ENCODE measurements at regions not wholly inside any gene's neighbourhood (a gene's known extent, or its start where the extent isn't known, plus 50 kb on each side); places are given as distances from the start of the nearest gene placed in this dataset.

DNA sequence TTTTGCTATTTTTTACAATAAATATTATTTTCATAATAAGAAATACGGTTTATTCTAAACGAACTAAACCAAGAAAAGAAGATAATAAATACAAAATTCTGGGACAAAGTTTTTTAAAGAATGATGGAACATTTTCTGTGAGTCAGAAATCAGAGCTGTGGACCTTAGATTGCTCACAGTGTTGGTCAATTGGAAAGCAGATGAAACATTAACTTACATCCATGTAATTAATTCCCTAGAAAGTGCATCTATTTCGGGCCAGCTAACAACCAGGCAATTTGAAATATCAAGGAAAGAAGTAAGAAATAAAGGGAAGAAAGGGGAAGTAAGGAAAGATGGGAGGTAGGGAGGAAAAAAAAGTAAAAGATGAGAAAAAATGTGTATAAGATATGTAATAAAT is 1569.8 kb upstream of the TENM4 start:
- no peak for TF ChIP-seq CTCF (IDR thresholded peaks at IDR 0.05)

GRCh38 chr11:81007046-81007445 is 1566.2 kb upstream of the TENM4 start:
- peak; percentile 25; the same call in 1 of the 2 replicates for TF ChIP-seq CTCF (IDR thresholded peaks at IDR 0.05)

DNA sequence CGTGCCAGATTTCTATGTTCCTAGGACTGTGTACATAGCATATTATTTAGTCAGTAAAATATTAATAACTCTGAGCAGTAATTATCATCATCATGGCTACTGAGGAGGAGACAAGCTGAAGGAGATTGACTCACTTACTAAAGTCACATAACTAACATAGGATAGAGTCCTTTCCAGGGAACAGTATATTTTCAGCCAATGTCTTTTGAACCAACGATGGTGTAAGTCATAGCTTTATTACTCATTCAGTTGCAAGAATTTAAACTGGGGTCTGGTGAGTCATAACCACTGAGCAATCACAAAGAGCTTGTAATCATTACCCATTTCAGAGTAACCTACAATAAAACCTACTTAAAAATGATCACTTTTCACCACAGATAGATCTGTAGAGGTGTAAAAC is 1564.8 kb upstream of the TENM4 start:
- TF ChIP-seq CTCF (IDR thresholded peaks at IDR 0.05): no peak

DNA sequence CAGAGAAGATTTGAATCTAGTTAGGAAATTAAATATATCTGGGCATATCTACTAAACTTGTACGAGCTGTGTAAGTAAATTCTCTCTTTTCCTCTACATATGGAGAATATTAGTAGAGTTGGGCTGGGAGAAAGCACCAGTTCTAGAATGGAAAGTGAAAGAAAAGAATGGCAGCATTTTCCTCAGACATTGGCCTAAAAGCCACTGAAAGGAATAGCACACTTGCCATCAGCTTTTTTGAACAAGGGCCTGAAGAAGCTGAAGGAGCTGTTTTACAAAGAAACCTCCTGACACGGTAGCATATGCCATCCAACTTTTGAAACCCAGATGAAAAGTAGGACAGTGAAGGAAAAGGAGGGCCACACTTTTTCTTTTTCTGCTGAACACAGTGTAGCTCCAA is 1563.7 kb upstream of the TENM4 start:
- no peak for TF ChIP-seq CTCF (IDR thresholded peaks at IDR 0.05)

GRCh38 chr11:81002374-81002773 is 1561.5 kb upstream of the TENM4 start:
- no peak for TF ChIP-seq CTCF (IDR thresholded peaks at IDR 0.05)

- no peak for TF ChIP-seq CTCF (IDR thresholded peaks at IDR 0.05)
Observed at GRCh38 chr11:81000735-81001134, 1559.9 kb upstream of the TENM4 start.

DNA sequence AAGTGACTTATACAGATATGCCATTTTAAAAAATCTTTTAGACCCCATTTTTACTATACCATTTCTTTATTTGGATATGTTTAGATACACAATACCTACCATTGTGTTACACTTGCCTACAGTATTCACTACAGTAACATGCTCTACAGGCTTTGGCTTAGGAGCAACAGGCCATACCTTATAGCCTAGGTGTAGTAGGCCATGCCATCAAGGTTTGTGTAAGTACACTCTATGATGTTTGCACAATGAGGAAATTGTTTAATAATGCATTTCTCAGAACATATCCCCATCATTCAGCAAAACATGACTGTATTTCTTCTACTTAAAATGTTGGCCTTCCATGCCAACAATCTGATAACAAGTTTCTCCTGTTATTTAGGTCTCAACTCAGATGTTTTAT is 1559.5 kb upstream of the TENM4 start:
- no peak for TF ChIP-seq CTCF (IDR thresholded peaks at IDR 0.05)

DNA sequence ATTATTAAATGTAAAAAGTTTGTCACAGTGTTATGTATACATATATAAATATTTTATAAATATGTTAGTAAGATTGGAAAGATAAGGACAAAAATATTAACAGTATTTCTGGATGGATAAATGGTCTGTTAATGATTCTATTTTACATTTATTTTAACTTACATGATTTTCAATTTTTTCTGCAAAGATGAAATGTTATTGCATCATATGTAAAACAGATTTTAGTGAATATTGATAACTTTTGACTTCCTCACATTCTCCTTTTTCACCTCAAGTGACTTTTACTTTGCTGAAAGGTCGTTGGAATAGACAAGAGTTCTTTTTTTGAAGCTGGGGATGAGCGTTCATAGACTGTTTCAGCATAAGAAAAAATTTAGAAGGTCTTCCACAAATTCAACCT is 1554.7 kb upstream of the TENM4 start:
- no peak for TF ChIP-seq CTCF (IDR thresholded peaks at IDR 0.05)
